Panc1 (cell line): ENCODE measurements at regions not wholly inside any gene's neighbourhood (a gene's known extent, or its start where the extent isn't known, plus 50 kb on each side); places are given as distances from the start of the nearest gene placed in this dataset.

ENCODE experiments used
- POLR2AphosphoS5 ChIP-seq: IDR thresholded peaks from 2 replicates; pipeline ENCODE4 v1.6.1; 2012; ENCODE audit warnings: mild to moderate bottlenecking, low read depth, low read length, moderate library complexity
- REST ChIP-seq, 2 experiments: IDR thresholded peaks; 2 replicates each; pipeline ENCODE4 v1.6.1; 2011 to 2012; ENCODE audit warnings: low read depth in 2 of 2, control low read depth in 1 of 2, low read length in 1 of 2, mild to moderate bottlenecking in 1 of 2, moderate library complexity in 1 of 2; ENCODE audit not compliant: insufficient read depth in 1 of 2
- TF ChIP-seq, protein P1 (sequence below): fragments of 450-650 bp; IDR thresholded peaks from 2 replicates; pipeline ENCODE4 v1.5.1; 2017; ENCODE audit warnings: mild to moderate bottlenecking

DNA sequence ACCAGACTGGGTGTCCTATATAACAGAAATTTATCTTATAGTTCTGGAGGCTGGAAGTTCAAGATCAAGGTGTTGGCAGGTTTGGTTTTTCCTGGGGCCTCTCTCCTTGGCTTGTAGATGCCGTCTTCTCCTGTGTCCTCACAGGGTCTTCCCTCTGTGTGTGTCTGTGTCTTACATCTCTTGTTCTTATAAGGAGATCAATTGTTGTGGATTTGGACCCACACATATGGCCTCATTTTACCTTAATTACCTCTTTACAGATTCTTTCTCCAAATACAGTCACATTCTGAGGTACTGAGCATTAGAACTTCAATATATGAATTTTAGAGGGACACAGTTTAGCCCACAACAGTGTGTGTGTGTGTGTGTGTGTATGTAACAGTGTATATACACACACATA, 74.5 kb downstream of the EDN1 start:
- TF ChIP-seq POLR2AphosphoS5 (no peak), REST (IDR thresholded peaks at IDR 0.05; ENCODE audit: insufficient read depth in 1 of 2, low read depth in 2 of 2, low read length in 1 of 2) (no peak)
- TF ChIP-seq, protein P1, sequence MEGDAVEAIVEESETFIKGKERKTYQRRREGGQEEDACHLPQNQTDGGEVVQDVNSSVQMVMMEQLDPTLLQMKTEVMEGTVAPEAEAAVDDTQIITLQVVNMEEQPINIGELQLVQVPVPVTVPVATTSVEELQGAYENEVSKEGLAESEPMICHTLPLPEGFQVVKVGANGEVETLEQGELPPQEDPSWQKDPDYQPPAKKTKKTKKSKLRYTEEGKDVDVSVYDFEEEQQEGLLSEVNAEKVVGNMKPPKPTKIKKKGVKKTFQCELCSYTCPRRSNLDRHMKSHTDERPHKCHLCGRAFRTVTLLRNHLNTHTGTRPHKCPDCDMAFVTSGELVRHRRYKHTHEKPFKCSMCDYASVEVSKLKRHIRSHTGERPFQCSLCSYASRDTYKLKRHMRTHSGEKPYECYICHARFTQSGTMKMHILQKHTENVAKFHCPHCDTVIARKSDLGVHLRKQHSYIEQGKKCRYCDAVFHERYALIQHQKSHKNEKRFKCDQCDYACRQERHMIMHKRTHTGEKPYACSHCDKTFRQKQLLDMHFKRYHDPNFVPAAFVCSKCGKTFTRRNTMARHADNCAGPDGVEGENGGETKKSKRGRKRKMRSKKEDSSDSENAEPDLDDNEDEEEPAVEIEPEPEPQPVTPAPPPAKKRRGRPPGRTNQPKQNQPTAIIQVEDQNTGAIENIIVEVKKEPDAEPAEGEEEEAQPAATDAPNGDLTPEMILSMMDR = no peak
